ENCODE measurements at regions not wholly inside any gene's neighbourhood (a gene's known extent, or its start where the extent isn't known, plus 50 kb on each side); places are given as distances from the start of the nearest gene placed in this dataset.

DNA sequence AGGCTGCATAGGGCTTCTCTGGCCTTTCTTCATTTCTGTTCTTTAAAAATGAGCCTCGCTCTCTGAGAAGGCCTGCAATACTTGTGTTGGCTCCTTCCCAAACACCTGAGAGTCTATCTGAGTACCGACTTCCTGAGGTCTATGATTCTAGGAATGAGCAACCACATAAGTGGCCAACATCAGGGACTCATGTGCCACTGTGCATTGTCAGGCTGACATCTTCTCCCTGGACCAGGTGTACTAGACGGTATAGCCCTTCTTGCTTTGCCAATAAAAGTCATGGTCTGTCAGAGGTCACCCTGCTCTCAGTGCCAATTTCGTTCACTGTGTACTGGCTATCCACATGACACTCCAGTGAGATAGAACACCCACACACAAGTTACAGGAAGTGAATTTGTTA lies 67.4 kb upstream of the EPHA5 start:
- Histone ChIP-seq H3K4me1 (ENCODE audit: control insufficient read depth, extremely low read depth, insufficient read depth, low read length) (no peaks in the 10 kb centered on the region), H3K27me3 (ENCODE audit: control insufficient read depth, insufficient read depth, low read length) (no peaks in the 10 kb centered on the region), H2AFZ (ENCODE audit: low read length) (no peak overlapping the region), H3K4me2 (ENCODE audit: extremely low read depth, insufficient read depth, low read length) (no peak overlapping the region), H3K36me3 (ENCODE audit: control insufficient read depth, insufficient read depth, low read length) (no peaks in the 10 kb centered on the region), H3K79me2 (ENCODE audit: control insufficient read depth, insufficient read depth, low read length) (no peaks in the 10 kb centered on the region), H4K20me1 (ENCODE audit: control insufficient read depth, extremely low read depth, insufficient read depth, low read length) (no peaks in the 10 kb centered on the region), H3K27ac (ENCODE audit: insufficient read depth, low read length) (no peak overlapping the region), H3K9ac (ENCODE audit: insufficient read depth, low read length) (no peak overlapping the region), H3K4me3 (replicated peaks in 1 of 4; ENCODE audit: control extremely low read depth in 1 of 4, insufficient read depth in 1 of 4, low read depth in 3 of 4, low read length in 4 of 4) (no peak overlapping the region), H3K9me3 (ENCODE audit: control insufficient read depth, insufficient read depth, low read depth, low read length) (no peaks in the 10 kb centered on the region)
- no peak for DNase-seq (ENCODE audit: low read depth in 2 of 2)
- TF ChIP-seq, protein P1, sequence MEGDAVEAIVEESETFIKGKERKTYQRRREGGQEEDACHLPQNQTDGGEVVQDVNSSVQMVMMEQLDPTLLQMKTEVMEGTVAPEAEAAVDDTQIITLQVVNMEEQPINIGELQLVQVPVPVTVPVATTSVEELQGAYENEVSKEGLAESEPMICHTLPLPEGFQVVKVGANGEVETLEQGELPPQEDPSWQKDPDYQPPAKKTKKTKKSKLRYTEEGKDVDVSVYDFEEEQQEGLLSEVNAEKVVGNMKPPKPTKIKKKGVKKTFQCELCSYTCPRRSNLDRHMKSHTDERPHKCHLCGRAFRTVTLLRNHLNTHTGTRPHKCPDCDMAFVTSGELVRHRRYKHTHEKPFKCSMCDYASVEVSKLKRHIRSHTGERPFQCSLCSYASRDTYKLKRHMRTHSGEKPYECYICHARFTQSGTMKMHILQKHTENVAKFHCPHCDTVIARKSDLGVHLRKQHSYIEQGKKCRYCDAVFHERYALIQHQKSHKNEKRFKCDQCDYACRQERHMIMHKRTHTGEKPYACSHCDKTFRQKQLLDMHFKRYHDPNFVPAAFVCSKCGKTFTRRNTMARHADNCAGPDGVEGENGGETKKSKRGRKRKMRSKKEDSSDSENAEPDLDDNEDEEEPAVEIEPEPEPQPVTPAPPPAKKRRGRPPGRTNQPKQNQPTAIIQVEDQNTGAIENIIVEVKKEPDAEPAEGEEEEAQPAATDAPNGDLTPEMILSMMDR (conservative IDR thresholded peaks at IDR 0.05 in 1 of 2, IDR thresholded peaks at IDR 0.05 in 1 of 2; ENCODE audit: low read depth in 1 of 2, low read length in 2 of 2): no peak
- TF ChIP-seq EZH2 (IDR thresholded peaks at IDR 0.05; ENCODE audit: low read length, missing control alignments): no peak

DNA sequence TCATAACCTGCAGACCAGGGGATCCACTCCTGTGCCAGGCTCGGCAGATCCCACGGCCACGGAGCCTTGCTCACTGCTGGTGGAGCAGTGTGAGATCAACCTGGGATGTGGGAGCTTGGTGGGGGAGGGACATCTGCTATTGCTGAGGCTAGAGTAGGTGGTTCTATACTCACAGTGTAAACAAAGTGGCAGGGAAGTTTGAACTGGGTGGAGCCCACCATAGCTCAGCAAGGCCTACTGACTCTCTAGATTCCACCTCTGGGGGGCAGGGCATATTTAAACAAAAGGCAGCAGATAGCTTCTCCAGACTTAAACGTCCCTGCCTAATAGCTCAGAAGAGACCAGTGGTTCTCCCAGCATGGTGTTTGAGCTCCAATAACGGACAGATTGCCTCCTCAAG lies 54.7 kb upstream of the EPHA5 start:
- Histone ChIP-seq H3K36me3 (ENCODE audit: control insufficient read depth, insufficient read depth, low read length) (no peaks in the 10 kb centered on the region), H3K27me3 (ENCODE audit: control insufficient read depth, insufficient read depth, low read length) (no peaks in the 10 kb centered on the region), H3K79me2 (ENCODE audit: control insufficient read depth, insufficient read depth, low read length) (no peaks in the 10 kb centered on the region), H2AFZ (ENCODE audit: low read length) (no peak overlapping the region), H3K4me1 (ENCODE audit: control insufficient read depth, extremely low read depth, insufficient read depth, low read length) (no peaks in the 10 kb centered on the region), H3K27ac (ENCODE audit: insufficient read depth, low read length) (no peak overlapping the region), H4K20me1 (ENCODE audit: control insufficient read depth, extremely low read depth, insufficient read depth, low read length) (no peaks in the 10 kb centered on the region), H3K9me3 (ENCODE audit: control insufficient read depth, insufficient read depth, low read depth, low read length) (no peaks in the 10 kb centered on the region), H3K4me2 (ENCODE audit: extremely low read depth, insufficient read depth, low read length) (no peak overlapping the region), H3K9ac (ENCODE audit: insufficient read depth, low read length) (no peak overlapping the region), H3K4me3 (replicated peaks in 1 of 4; ENCODE audit: control extremely low read depth in 1 of 4, insufficient read depth in 1 of 4, low read depth in 3 of 4, low read length in 4 of 4) (no peak overlapping the region)
- no peak for DNase-seq (ENCODE audit: low read depth in 2 of 2)
- no peak for TF ChIP-seq EZH2 (IDR thresholded peaks at IDR 0.05; ENCODE audit: low read length, missing control alignments)
- TF ChIP-seq, protein P1 (conservative IDR thresholded peaks at IDR 0.05 in 1 of 2, IDR thresholded peaks at IDR 0.05 in 1 of 2; ENCODE audit: low read depth in 1 of 2, low read length in 2 of 2): no peak
